ENCODE measurements at regions not wholly inside any gene's neighbourhood (a gene's known extent, or its start where the extent isn't known, plus 50 kb on each side); places are given as distances from the start of the nearest gene placed in this dataset.

GRCh38 chr11:26244207-26244606, 87.7 kb upstream of the ANO3 start:
- no peaks in the 10 kb centered on the region for H3K9me3 ChIP-seq (ENCODE audit: control insufficient read depth, low read length)

GRCh38 chr11:26245046-26245445, 86.9 kb upstream of the ANO3 start:
- Histone ChIP-seq H3K9ac (ENCODE audit: low read length) (no peak overlapping the region), H3K36me3 (ENCODE audit: control insufficient read depth, insufficient read depth, low read length, severe bottlenecking) (no peaks in the 10 kb centered on the region), H3K9me3 (ENCODE audit: control insufficient read depth, low read length) (no peaks in the 10 kb centered on the region), H3K27me3 (replicated peaks; ENCODE audit: control insufficient read depth, insufficient read depth, low read length) (no peaks in the 10 kb centered on the region), H3K4me3 (ENCODE audit: low read length) (no peak overlapping the region), H3K4me1 (ENCODE audit: control insufficient read depth, insufficient read depth, low read length) (peaks cover 35% of the 10 kb centered on the region)
- no peak for DNase-seq (ENCODE audit: low read depth)

More at GRCh38 chr11:26244207-26244606, 87.7 kb upstream of the ANO3 start:
- Histone ChIP-seq H3K9ac (ENCODE audit: low read length) (peak overlapping the region; percentile 67), H3K4me1 (ENCODE audit: control insufficient read depth, insufficient read depth, low read length) (peaks cover 35% of the 10 kb centered on the region), H3K27me3 (replicated peaks; ENCODE audit: control insufficient read depth, insufficient read depth, low read length) (no peaks in the 10 kb centered on the region), H3K4me3 (ENCODE audit: low read length) (peak overlapping the region; percentile 69), H3K36me3 (ENCODE audit: control insufficient read depth, insufficient read depth, low read length, severe bottlenecking) (no peaks in the 10 kb centered on the region)
- peak; percentile 36 for DNase-seq (ENCODE audit: low read depth)

- peak overlapping the region; percentile 8 for H3K4me3 ChIP-seq (ENCODE audit: low read length)
- no peaks in the 10 kb centered on the region for H3K27me3 ChIP-seq (replicated peaks; ENCODE audit: control insufficient read depth, insufficient read depth, low read length)
- H3K4me1 ChIP-seq (ENCODE audit: control insufficient read depth, insufficient read depth, low read length), result peaks cover 35% of the 10 kb centered on the region
- DNase-seq (ENCODE audit: low read depth), result peak; percentile 64
- H3K9me3 ChIP-seq (ENCODE audit: control insufficient read depth, low read length), result no peaks in the 10 kb centered on the region
- H3K36me3 ChIP-seq (ENCODE audit: control insufficient read depth, insufficient read depth, low read length, severe bottlenecking), result no peaks in the 10 kb centered on the region
- H3K9ac ChIP-seq (ENCODE audit: low read length), result no peak overlapping the region
Observed at GRCh38 chr11:26247340-26247739, 84.6 kb upstream of the ANO3 start.

GRCh38 chr11:26248661-26249060, 83.3 kb upstream of the ANO3 start:
- Histone ChIP-seq H3K9ac (ENCODE audit: low read length) (no peak overlapping the region), H3K36me3 (ENCODE audit: control insufficient read depth, insufficient read depth, low read length, severe bottlenecking) (no peaks in the 10 kb centered on the region), H3K9me3 (ENCODE audit: control insufficient read depth, low read length) (no peaks in the 10 kb centered on the region), H3K4me3 (ENCODE audit: low read length) (no peak overlapping the region), H3K27me3 (replicated peaks; ENCODE audit: control insufficient read depth, insufficient read depth, low read length) (no peaks in the 10 kb centered on the region), H3K4me1 (ENCODE audit: control insufficient read depth, insufficient read depth, low read length) (peaks cover 26% of the 10 kb centered on the region)
- no peak for DNase-seq (ENCODE audit: low read depth)

- H3K9ac ChIP-seq (ENCODE audit: low read length), result no peak overlapping the region
- no peaks in the 10 kb centered on the region for H3K4me1 ChIP-seq (ENCODE audit: control insufficient read depth, insufficient read depth, low read length)
- H3K9me3 ChIP-seq (ENCODE audit: control insufficient read depth, low read length), result no peaks in the 10 kb centered on the region
- no peak overlapping the region for H3K4me3 ChIP-seq (ENCODE audit: low read length)
- H3K36me3 ChIP-seq (ENCODE audit: control insufficient read depth, insufficient read depth, low read length, severe bottlenecking), result no peaks in the 10 kb centered on the region
- no peaks in the 10 kb centered on the region for H3K27me3 ChIP-seq (replicated peaks; ENCODE audit: control insufficient read depth, insufficient read depth, low read length)
- DNase-seq (ENCODE audit: low read depth), result peak; percentile 63
Observed at GRCh38 chr11:26254378-26254777, 77.6 kb upstream of the ANO3 start.

- H3K36me3 ChIP-seq (ENCODE audit: control insufficient read depth, insufficient read depth, low read length, severe bottlenecking), result no peaks in the 10 kb centered on the region
- H3K9me3 ChIP-seq (ENCODE audit: control insufficient read depth, low read length), result no peaks in the 10 kb centered on the region
- no peaks in the 10 kb centered on the region for H3K27me3 ChIP-seq (replicated peaks; ENCODE audit: control insufficient read depth, insufficient read depth, low read length)
- no peak overlapping the region for H3K9ac ChIP-seq (ENCODE audit: low read length)
- no peak overlapping the region for H3K4me3 ChIP-seq (ENCODE audit: low read length)
- DNase-seq (ENCODE audit: low read depth), result no peak
- H3K4me1 ChIP-seq (ENCODE audit: control insufficient read depth, insufficient read depth, low read length), result no peaks in the 10 kb centered on the region
Observed at GRCh38 chr11:26263769-26264168, 68.2 kb upstream of the ANO3 start.

- Histone ChIP-seq H3K4me3 (ENCODE audit: low read length) (no peak overlapping the region), H3K4me1 (ENCODE audit: control insufficient read depth, insufficient read depth, low read length) (no peaks in the 10 kb centered on the region), H3K27me3 (replicated peaks; ENCODE audit: control insufficient read depth, insufficient read depth, low read length) (no peaks in the 10 kb centered on the region), H3K9me3 (ENCODE audit: control insufficient read depth, low read length) (no peaks in the 10 kb centered on the region), H3K36me3 (ENCODE audit: control insufficient read depth, insufficient read depth, low read length, severe bottlenecking) (no peaks in the 10 kb centered on the region), H3K9ac (ENCODE audit: low read length) (no peak overlapping the region)
- DNase-seq (ENCODE audit: low read depth), result no peak
Observed at GRCh38 chr11:26264266-26264665, 67.7 kb upstream of the ANO3 start.

- Histone ChIP-seq H3K27me3 (replicated peaks; ENCODE audit: control insufficient read depth, insufficient read depth, low read length) (no peaks in the 10 kb centered on the region), H3K9me3 (ENCODE audit: control insufficient read depth, low read length) (no peaks in the 10 kb centered on the region), H3K4me3 (ENCODE audit: low read length) (no peak overlapping the region), H3K9ac (ENCODE audit: low read length) (no peak overlapping the region), H3K36me3 (ENCODE audit: control insufficient read depth, insufficient read depth, low read length, severe bottlenecking) (no peaks in the 10 kb centered on the region), H3K4me1 (ENCODE audit: control insufficient read depth, insufficient read depth, low read length) (no peaks in the 10 kb centered on the region)
- no peak for DNase-seq (ENCODE audit: low read depth)
Observed at GRCh38 chr11:26268980-26269660, 62.8 kb upstream of the ANO3 start.

- no peaks in the 10 kb centered on the region for H3K27me3 ChIP-seq (replicated peaks; ENCODE audit: control insufficient read depth, insufficient read depth, low read length)
- no peak overlapping the region for H3K9ac ChIP-seq (ENCODE audit: low read length)
- no peaks in the 10 kb centered on the region for H3K4me1 ChIP-seq (ENCODE audit: control insufficient read depth, insufficient read depth, low read length)
Observed at GRCh38 chr11:26271666-26272065, 60.3 kb upstream of the ANO3 start.

GRCh38 chr11:26276798-26277424, 55.0 kb upstream of the ANO3 start:
- Histone ChIP-seq H3K4me1 (ENCODE audit: control insufficient read depth, insufficient read depth, low read length) (no peaks in the 10 kb centered on the region), H3K36me3 (ENCODE audit: control insufficient read depth, insufficient read depth, low read length, severe bottlenecking) (no peaks in the 10 kb centered on the region), H3K27me3 (replicated peaks; ENCODE audit: control insufficient read depth, insufficient read depth, low read length) (no peaks in the 10 kb centered on the region), H3K9me3 (ENCODE audit: control insufficient read depth, low read length) (no peaks in the 10 kb centered on the region), H3K9ac (ENCODE audit: low read length) (no peak overlapping the region), H3K4me3 (ENCODE audit: low read length) (no peak overlapping the region)
- DNase-seq (ENCODE audit: low read depth), result peak; percentile 86

More at GRCh38 chr11:26271666-26272065, 60.3 kb upstream of the ANO3 start:
- no peaks in the 10 kb centered on the region for H3K36me3 ChIP-seq (ENCODE audit: control insufficient read depth, insufficient read depth, low read length, severe bottlenecking)
- H3K4me3 ChIP-seq (ENCODE audit: low read length), result no peak overlapping the region
- H3K9me3 ChIP-seq (ENCODE audit: control insufficient read depth, low read length), result no peaks in the 10 kb centered on the region
- DNase-seq (ENCODE audit: low read depth), result no peak

GRCh38 chr11:26278354-26278753, 53.6 kb upstream of the ANO3 start:
- Histone ChIP-seq H3K4me1 (ENCODE audit: control insufficient read depth, insufficient read depth, low read length) (no peaks in the 10 kb centered on the region), H3K9ac (ENCODE audit: low read length) (no peak overlapping the region), H3K27me3 (replicated peaks; ENCODE audit: control insufficient read depth, insufficient read depth, low read length) (no peaks in the 10 kb centered on the region), H3K36me3 (ENCODE audit: control insufficient read depth, insufficient read depth, low read length, severe bottlenecking) (no peaks in the 10 kb centered on the region), H3K9me3 (ENCODE audit: control insufficient read depth, low read length) (no peaks in the 10 kb centered on the region), H3K4me3 (ENCODE audit: low read length) (no peak overlapping the region)
- no peak for DNase-seq (ENCODE audit: low read depth)

All from adipocyte (in vitro differentiated cells).